C4-2B (cell line): ENCODE measurements at regions not wholly inside any gene's neighbourhood (a gene's known extent, or its start where the extent isn't known, plus 50 kb on each side); places are given as distances from the start of the nearest gene placed in this dataset.

Source experiments
- H3K27ac ChIP-seq: fragments of 450-650 bp; 2 replicates; pipeline ENCODE4 v1.5.1; 2017
- ZFX ChIP-seq: fragments of 450-650 bp; IDR thresholded peaks from 2 replicates; pipeline ENCODE4 v1.6.1; 2017
- TF ChIP-seq, protein P1 (sequence below): fragments of 450-650 bp; conservative IDR thresholded peaks from 2 replicates; pipeline ENCODE4 v1.5.1; 2017; ENCODE audit warnings: mild to moderate bottlenecking

- H3K27ac ChIP-seq: no peak overlapping the region
- no peak for TF ChIP-seq ZFX
- TF ChIP-seq, protein P1, sequence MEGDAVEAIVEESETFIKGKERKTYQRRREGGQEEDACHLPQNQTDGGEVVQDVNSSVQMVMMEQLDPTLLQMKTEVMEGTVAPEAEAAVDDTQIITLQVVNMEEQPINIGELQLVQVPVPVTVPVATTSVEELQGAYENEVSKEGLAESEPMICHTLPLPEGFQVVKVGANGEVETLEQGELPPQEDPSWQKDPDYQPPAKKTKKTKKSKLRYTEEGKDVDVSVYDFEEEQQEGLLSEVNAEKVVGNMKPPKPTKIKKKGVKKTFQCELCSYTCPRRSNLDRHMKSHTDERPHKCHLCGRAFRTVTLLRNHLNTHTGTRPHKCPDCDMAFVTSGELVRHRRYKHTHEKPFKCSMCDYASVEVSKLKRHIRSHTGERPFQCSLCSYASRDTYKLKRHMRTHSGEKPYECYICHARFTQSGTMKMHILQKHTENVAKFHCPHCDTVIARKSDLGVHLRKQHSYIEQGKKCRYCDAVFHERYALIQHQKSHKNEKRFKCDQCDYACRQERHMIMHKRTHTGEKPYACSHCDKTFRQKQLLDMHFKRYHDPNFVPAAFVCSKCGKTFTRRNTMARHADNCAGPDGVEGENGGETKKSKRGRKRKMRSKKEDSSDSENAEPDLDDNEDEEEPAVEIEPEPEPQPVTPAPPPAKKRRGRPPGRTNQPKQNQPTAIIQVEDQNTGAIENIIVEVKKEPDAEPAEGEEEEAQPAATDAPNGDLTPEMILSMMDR: no peak
Observed at GRCh38 chr15:96274698-96275097, 55.8 kb upstream of the NR2F2 start.

GRCh38 chr15:96276438-96277210, 53.9 kb upstream of the NR2F2 start:
- H3K27ac ChIP-seq: no peak overlapping the region

More at GRCh38 chr15:96276438-96277210, 53.9 kb upstream of the NR2F2 start:
- TF ChIP-seq, protein P1: no peak
- no peak for TF ChIP-seq ZFX
